NCI-H69 (cell line): ENCODE measurements at regions not wholly inside any gene's neighbourhood (a gene's known extent, or its start where the extent isn't known, plus 50 kb on each side); places are given as distances from the start of the nearest gene placed in this dataset.
A peak's percentile ranks its signal among the peaks of the same experiment; 100 is the strongest.
"Not testable (repeated sequence)": the region's sequence is repeated elsewhere in the genome, so short reads cannot be mapped to it uniquely, and the experiment has no call there.

Source experiments
- DNase-seq: peaks from one replicate; lab custom pipeline; 2025; lab: John Stamatoyannopoulos, UW

GRCh38 chr15:62907275-62907674 lies 135.3 kb upstream of the TPM1 start:
- DNase-seq = no peak

DNA sequence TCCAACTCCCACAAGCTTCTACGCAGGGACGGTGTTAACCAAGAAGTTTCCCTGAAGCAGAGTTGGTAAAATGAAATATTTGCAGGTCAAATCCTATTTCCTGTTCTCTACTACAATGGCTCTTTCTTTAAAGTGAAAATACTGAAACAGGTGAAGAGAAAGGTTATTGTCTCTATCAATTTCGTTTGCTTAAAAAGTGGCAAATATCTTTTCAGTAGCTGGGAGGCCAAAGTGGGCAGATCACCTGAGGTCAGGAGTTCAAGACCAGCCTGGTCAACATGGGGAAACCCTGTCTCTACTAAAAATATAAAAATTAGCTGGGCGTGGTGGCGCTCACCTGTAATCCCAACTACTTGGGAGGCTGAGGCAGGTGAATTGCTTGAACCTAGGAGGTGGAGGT lies 134.2 kb upstream of the TPM1 start:
- DNase-seq = not testable (repeated sequence)

GRCh38 chr15:62909257-62909656 lies 133.3 kb upstream of the TPM1 start:
- DNase-seq = no peak

- no peak for DNase-seq
These were observed 130.3 kb upstream of the TPM1 start for GRCh38 chr15:62912282-62912681.

DNA sequence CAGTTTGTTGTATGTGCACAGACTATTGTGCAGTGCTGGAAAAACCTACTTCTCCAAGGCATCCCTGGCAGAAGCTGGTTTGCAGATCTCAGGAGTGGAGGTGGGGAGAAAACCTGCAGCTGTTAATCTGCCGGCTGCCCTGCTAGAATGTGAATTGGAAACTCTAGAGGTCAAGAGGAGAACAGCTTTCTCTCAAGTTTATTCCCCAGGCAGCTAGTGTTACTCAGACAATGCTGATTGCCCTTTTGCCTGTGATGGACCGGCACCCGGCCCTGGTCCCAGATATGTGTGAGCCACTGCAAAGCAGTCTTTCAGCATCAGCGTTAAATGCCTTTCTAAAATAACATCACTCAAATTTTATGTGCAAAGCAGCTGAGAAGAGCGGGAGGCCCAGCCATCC lies 129.7 kb upstream of the TPM1 start:
- no peak for DNase-seq

DNA sequence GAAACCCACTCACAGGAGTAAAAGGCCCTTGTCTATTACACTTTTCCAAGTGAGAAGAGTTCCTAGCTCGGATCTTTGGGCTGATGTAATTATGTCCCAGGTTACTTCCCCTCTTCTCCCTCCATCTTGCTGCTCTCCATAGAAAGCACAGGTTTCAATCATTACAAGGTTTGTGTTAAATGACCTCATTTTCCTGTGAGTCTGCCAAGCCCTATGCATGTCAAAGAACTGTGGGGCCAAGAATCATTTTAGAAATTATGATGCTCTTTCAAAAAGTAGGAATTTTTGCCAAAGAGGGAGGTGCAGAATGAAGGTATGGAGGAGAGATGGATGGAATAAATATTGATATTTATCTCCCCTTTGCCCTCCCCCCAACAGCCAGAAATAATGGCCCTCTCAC lies 129.3 kb upstream of the TPM1 start:
- DNase-seq = no peak

DNA sequence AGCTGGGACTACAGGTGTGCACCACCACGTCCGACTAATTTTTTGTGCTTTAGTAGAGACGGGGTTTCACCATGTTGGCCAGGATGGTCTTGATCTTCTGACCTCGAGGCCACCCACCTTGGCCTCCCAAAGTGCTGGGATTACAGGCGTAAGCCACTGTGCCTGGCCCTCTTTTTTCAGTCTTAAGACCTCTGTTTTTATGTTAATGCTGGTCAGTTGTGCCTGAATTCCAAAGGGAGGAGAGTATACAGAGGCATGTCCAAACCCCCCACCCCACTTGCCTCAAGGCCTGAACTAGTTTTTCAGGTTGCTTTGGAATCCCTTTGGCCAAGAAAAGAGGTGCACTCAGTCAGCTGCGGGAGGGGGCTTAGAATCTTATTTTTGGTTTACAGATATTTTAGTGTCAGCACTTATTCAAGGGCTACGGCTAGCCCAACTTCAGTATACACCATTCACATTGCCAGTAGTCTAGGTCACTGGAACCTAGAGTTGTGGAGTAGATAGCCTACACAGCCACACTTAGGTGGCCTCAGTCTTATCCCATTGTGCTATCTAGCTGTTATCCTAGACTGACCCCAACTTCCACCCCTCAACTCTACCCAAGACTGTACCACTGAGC lies 128.0 kb upstream of the TPM1 start:
- DNase-seq = no peak

DNA sequence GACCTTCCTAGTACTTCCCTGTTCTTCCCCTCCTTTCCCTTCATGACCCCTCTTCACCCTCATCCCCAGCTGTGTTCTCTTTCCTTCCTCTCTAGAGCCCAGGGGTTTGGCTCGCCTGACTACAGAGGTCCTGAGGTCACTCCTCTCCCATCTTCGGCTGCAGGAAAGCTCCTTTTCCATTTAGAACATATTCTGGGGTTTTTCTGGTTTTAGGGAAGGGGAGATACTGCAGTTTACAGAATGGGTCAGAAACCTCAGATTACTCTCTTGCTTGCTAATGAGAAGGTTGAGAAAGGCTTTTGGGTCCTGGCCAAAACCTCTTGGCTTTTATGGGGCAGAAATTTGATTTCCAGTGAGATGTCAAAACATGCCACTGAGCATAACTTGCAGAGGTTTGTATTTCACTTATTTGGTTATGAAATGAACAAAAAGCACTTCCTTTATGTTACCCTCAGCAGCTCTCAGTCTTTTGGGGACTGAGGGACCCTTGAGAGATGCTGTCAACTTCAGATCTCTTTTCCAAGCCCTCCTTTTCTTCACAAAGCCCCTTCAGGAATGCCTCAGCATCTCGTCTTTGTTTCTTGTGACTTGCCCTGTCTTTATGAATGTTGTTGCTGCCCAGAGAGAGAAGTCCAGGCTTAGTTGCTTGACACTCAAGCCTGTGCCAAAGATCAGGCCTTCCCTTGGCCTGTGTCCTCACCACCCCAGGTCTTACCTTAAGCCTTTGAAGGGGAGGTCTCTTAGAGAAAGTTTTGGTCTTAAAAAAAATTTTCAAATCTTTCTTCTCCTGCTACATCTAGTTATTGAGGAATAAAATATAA lies 121.7 kb upstream of the TPM1 start:
- DNase-seq = no peak

GRCh38 chr15:62922514-62922913 lies 120.0 kb upstream of the TPM1 start:
- no peak for DNase-seq

- DNase-seq = no peak
These were observed 116.7 kb upstream of the TPM1 start for GRCh38 chr15:62925875-62926274.

- DNase-seq = no peak
These were observed 115.4 kb upstream of the TPM1 start for GRCh38 chr15:62927196-62927595.

DNA sequence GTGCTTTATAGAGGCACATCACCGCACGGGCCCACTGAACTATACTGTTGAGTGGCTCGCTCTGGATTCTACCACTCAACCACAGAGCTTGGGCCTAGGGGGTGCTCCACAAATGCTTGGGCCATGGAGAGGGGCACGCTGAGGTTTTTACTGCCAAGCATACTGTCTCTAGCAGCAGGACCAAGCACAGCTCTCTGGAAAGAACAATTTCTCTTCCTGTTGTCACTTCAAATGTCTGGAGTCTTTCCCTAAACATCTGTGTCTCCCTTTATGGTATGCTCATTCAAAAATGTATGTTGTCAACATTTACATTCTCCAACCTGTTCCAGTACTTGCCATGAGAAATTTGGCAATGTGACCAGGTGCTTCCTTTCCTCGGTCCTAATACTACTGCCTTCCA lies 114.7 kb upstream of the TPM1 start:
- DNase-seq = no peak

- no peak for DNase-seq
These were observed 114.1 kb upstream of the TPM1 start for GRCh38 chr15:62928242-62928999.

GRCh38 chr15:62929000-62929357 lies 113.6 kb upstream of the TPM1 start:
- DNase-seq = no peak

- DNase-seq = no peak
These were observed 110.9 kb upstream of the TPM1 start for GRCh38 chr15:62931650-62932049.

- no peak for DNase-seq
These were observed 110.1 kb upstream of the TPM1 start for GRCh38 chr15:62932436-62932835.

DNA sequence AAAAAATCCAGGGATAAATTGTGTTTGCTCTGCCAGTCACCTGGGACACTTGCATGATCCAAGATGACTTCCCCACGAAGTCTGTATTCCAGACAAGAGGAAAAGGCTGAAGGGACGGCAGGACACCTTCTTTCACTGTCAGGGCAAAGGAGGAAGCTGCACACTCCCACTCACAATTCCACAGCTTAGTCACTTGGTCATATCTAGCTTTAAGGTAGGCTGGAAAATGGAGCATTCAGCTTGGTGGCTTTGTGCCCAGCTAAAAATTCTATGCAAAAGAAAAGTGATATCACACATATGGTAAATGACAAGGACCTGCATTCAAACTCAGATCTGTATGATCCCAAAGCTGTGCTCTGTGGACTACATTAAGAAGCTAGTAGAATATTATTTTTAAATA lies 109.2 kb upstream of the TPM1 start:
- DNase-seq = no peak

DNA sequence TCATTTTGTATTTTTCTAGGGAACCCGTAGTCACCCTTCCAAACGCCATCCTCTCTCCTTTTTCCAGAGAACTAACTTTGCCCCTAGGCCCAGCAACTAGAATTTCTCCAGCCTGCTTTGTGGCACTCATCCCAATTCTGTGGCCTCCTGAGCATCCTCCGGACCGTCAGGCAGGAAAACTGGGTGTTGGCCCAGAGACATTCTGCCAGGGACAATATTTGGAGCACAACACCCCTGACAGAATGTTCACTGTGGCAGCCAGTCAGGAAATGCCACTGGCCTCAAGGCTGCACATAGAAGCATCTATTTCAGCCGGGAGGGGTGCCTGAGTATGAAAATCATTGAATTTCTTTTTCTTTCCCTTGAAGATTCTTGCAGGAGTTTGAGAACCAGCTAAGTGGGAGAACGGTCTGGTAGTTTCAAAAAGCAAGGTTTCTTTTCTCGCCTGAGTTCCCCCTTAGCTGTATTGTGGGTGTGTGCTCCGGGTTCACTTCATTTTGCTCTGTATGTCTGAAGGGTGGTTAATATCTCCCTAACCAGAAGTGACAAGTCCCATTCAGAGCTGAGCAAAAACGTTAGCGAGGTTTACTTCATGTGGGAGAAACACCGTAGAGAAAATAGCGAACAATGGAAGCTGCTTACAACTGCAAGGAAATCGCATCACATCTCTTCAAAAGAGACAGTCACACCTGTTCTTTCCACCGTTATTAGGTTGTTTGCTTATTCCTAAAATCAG lies 108.1 kb upstream of the TPM1 start:
- DNase-seq = no peak

- DNase-seq = peak; percentile 61
These were observed 107.1 kb upstream of the TPM1 start for GRCh38 chr15:62935300-62936081.

DNA sequence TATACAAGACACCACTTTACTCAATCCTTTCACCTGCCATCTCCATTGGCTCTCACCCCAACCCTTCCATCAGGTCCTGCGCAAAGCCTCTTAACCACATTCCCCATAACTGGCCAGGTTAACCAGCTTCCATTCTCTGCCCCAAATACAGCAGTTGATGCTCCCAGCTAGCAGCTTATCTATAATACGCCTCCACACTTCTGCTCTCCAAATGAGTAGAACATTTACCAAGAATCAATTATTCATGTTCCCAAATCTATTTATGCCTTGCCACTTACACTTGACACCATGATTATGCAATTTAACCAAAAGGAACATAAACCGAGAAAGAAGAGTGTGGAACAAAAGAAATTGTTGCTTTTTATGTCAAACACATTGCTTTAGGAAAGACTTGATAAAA lies 103.7 kb upstream of the TPM1 start:
- no peak for DNase-seq

GRCh38 chr15:62940093-62940754 lies 102.3 kb upstream of the TPM1 start:
- DNase-seq = no peak
